EL (cell line): ENCODE measurements at regions not wholly inside any gene's neighbourhood (a gene's known extent, or its start where the extent isn't known, plus 50 kb on each side); places are given as distances from the start of the nearest gene placed in this dataset.
"Not testable (repeated sequence)": the region's sequence is repeated elsewhere in the genome, so short reads cannot be mapped to it uniquely, and the experiment has no call there.

Source experiments
- DNase-seq: peaks from one replicate; pipeline ENCODE4 v3.0.0-alpha.2; 2016

- no peak for DNase-seq
Measured at GRCh38 chr20:53891306-53891894, 179.0 kb downstream of the BCAS1 start.

DNA sequence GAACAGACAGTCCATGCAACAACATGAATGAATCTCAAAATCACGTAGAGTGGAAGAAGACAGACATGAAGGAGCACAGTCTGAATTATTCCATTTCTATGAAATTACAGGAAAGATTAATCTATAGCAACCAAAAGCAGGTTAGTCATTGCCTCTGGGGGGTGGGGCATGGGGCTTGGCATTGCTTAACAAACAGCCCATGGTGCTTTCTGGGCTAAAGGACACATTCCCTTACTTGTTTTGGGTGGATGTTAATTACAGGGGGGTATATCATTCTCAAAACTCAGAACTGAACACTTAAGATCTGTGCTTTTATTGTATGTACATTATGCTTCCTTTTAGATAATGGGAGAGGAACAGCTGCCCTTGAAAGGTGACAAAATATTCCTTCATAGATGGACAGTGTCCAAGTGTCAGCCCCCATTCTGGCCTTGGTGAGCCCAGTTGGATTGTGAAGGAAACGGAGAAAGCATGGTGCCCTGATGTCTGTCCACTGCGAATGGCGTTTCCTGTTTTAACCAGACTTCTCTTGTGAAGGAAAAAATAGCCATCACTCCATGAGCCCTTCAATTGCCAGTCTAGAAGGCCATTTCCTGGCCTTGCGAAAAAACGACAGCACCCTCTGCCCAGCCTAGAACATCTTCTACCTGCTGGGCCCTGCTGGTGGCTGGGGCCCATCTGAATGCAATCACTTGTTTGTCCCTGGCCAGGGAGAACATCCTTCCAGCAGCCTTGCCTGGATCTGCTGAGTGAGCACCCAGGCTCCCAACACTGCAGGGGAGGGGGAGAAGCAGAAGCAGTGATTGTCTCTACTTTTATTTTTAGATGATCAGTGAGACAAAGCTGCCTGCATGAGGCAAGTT is 179.7 kb downstream of the BCAS1 start:
- DNase-seq: no peak

GRCh38 chr20:53889411-53890148 is 180.8 kb downstream of the BCAS1 start:
- no peak for DNase-seq

DNA sequence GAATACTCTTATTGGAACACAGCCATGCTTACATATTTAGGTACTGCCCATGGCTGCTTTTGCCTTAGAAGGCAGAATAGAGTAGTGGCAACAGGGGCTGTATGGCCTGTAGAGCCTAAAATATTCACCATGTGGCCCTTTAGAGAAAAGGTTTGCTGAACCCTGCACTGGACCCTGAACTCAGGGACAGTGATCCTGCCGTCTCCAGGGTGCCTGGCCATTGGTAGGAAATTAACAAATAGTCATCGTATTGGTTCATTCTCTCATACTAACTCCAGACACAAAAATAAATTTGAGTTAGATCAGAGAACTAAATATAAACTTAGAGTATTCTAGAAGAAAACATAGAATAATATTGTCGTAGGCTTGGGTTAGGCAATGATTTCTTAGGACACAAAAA is 181.4 kb downstream of the BCAS1 start:
- DNase-seq: no peak

- no peak for DNase-seq
Measured at GRCh38 chr20:53888510-53888909, 181.9 kb downstream of the BCAS1 start.

DNA sequence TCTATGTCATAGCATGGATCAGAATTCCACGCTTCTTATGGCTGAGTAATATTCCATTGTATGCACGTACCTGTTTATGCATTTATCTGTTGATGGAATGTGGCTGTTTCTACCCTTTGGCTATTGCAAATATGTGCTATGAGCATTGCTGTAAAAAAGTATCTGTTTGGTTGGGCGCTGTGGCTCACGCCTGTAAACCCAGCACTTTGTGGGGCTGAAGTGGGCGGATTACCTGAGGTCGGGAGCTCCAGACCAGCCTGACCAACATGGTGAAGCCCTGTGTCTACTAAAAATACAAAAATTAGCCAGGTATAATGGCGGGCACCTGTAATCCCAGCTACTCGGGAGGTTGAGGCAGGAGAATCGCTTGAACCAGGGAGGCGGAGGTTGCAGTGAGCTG is 182.4 kb downstream of the BCAS1 start:
- DNase-seq: no peak

DNA sequence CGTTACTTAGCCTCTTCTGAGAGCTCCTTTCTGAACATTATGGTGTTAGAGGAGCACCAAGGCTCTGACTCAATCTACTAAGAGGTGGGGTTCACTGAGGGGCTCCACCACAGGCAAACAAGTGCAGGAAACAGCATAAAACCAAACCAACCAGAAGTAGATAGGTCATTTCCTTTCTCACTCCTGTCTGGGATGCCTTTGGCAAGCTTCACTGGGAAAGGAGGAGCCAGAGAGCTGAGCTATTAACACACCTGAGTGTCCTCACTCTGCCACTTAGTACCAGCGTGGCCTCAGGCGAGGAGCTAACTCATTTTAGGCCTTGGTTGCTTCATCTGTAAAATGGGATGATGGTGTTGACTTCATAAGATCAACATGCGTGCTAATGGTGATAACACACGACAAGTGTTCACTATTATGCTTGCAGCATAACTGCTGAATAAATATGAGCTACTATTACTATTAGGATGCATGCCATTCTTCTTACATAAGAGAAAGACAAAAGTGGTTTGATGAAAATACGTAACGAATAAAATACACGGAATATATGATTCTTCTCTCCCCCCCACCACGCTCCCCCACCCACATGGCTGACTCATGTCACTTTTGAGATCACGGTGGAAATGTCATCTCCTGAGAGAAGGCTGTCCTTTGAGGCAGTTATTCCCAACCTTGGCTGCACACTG is 185.4 kb downstream of the BCAS1 start:
- no peak for DNase-seq

DNA sequence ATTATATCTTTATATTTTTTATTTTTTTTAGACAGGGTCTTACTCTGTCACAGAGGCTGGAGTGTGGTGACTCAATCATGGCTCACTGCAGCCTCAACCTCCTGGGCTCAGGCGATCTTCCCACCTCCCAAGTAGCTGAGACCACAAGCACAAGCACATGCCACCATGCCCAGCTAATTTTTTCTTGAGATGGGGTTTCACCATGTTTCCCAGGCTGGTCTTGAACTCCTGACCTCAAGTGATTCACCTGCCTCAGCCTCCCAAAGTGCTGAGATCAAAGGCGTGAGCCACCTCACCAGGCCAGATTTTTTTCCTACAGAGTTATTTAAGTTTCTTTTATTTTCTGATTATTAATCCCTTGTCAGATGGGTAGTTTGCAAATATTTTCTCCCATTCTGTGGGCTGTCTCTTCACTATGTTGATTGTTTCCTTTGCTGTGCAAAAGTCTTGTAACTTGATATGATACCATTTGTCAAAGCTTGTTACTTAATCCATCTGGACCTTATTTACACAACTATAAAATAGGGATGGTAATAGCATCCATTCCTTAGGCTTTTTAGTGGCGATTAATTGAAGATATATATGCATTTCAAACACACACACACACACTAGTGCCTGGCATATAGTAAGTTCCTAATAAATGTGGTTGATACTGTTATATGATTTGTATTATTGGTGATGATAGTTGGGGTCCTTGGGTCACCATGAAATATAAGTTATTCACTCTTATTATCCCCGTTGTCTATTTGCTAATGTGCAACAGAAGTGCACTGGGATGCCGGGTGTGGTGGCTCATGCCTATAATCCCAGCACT is 187.1 kb downstream of the BCAS1 start:
- DNase-seq: peak; percentile 82

- not testable (repeated sequence) for DNase-seq
Measured at GRCh38 chr20:53882438-53882986, 187.9 kb downstream of the BCAS1 start.

GRCh38 chr20:53881362-53881761 is 189.0 kb downstream of the BCAS1 start:
- no peak for DNase-seq

GRCh38 chr20:53880108-53880641 is 190.2 kb downstream of the BCAS1 start:
- no peak for DNase-seq

DNA sequence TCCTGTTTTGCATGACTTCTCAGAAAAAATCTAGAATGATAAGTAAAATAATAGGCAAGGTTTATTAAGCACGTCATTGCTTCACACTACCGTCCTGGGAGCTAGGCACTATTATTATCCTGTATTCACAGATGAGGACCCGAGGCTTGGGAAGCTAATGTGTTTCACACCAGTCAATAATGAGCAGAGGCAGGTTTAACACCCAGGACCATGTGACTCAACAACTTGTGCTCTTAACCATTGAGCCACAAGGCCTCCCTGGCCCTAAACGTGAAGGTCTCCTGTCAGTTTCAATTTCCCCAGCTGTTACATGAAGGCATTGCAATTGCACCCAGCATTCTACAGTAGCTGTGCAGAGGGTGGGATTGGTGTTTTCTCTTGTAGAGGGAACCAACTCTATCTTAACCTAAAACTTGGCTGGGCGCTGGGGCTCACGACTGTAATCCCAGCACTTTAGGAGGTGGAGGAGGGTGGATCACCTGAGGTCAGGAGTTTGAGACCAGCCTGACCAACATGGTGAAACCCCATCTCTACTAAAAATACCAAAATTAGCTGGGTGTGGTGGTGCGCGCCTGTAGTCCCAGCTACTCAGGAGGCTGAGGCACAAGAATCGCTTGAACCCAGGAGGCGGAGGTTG is 191.2 kb downstream of the BCAS1 start:
- DNase-seq: no peak

GRCh38 chr20:53878262-53879047 is 191.9 kb downstream of the BCAS1 start:
- no peak for DNase-seq

- DNase-seq: no peak
Measured at GRCh38 chr20:53876956-53877355, 193.4 kb downstream of the BCAS1 start.

DNA sequence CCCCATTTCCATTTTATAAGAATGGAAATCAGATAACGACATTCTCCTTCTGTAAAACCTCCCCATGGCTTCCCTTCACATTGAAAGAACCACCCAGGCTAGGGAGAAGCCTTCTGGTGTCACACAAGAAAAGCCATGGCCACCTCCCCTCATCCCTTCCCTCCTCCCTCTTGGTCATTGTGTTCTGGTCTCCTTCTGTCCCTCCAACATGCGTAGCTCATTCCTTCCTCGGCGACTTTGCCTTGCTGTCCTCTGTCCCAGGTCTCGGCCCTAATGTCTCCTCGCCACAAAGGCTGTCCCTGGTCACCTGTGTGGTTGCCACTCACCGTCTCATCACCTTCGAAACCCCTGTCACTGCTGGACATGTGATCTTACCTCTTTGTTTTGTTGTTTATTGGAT is 193.9 kb downstream of the BCAS1 start:
- DNase-seq: no peak

GRCh38 chr20:53875452-53875851 is 194.9 kb downstream of the BCAS1 start:
- no peak for DNase-seq

DNA sequence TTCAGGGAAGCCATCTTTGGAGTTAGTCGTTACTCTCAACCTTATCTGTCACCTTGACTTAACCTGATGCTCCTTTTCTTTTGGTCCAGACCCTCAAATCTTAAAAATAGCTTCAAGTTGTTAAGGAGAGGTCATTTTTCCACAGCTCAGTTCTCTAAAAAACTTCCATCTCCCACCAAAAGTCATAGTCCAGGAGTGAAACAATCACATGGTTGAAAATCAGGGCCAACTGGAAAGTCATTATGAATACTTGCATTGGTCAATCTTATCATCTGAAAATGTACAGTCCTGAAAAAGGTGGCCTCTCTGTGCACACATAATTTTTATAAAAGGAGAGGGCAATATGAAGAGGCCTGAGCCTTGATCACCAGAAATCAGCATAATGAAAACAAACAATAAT is 195.7 kb downstream of the BCAS1 start:
- no peak for DNase-seq

GRCh38 chr20:53874104-53874503 is 196.3 kb downstream of the BCAS1 start:
- no peak for DNase-seq

DNA sequence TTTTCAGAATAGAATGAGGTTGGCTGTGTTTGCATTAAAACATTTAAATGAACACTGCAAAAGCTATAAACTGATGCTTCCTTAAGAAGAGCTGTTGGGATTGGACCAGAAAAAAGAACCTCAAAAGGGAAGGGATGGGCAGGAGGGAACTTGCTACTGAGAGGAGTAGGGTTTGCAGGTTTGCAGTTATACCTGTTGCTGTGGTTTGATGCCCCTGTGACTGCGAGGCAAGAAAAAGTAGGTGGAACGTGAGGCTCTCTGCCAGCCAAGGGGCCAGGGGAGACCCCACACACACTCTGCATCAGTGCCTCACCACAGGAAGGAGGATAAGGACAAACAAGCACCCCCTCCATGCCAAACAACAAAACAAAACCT is 197.2 kb downstream of the BCAS1 start:
- DNase-seq: no peak

DNA sequence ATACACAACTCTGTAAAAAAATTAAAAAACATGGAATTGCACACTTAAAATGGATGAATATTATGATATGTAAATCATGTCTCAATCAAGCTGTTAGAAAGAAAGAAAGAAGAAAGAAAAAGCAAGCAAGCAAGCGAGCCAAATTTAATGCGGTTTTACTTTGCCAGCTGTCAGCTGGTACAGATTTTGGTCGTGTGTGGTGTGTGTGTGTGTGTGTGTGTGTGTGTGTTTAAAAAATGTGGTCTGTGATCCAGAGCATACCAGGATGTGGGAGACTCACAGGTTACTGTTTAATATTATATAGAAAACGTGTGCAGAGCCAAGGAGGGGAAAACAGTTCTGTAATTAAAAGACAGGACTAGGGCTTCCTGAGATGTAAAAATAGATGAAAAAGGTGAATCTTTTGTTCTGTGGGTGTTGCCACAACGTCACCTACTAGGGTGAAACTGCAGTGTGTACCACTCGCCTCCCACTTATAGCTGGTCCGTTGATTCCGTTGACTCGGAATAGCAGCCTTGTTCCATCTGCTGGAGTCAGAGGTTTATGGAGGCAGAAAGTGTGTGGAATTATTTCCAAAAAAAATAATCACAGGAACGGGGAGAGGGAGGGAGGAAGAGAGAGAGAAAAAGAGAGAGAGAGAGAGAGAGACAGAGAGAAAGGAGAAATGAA is 197.7 kb downstream of the BCAS1 start:
- DNase-seq: no peak
